Osteoblast (primary cell): ENCODE measurements at regions not wholly inside any gene's neighbourhood (a gene's known extent, or its start where the extent isn't known, plus 50 kb on each side); places are given as distances from the start of the nearest gene placed in this dataset.

Experiments
- DNase-seq: peaks from one replicate; pipeline ENCODE4 v3.0.0; 2011; ENCODE audit warnings: low spot score, mixed read lengths; ENCODE audit not compliant: insufficient read length; ENCODE audit errors: missing footprints
- H2AFZ ChIP-seq: 2 replicates; pipeline ENCODE4 v1.6.0; 2011; ENCODE audit warnings: mild to moderate bottlenecking, low read length
- H3K27ac ChIP-seq: 2 replicates; pipeline ENCODE4 v1.5.1; 2011; ENCODE audit warnings: mild to moderate bottlenecking, low read depth, low read length, moderate library complexity
- H3K27me3 ChIP-seq: 2 replicates; pipeline ENCODE4 v1.6.0; 2012; ENCODE audit warnings: mild to moderate bottlenecking, control low read depth, inconsistent platforms, low read length, moderate library complexity; ENCODE audit not compliant: insufficient read depth
- H3K36me3 ChIP-seq: 2 replicates; pipeline ENCODE4 v1.5.1; 2011; ENCODE audit warnings: mild to moderate bottlenecking, low read length, control low read depth, moderate library complexity; ENCODE audit not compliant: insufficient read depth
- H3K4me1 ChIP-seq: 2 replicates; pipeline ENCODE4 v1.5.1; 2011; ENCODE audit warnings: mild to moderate bottlenecking, low read length, control low read depth, moderate library complexity; ENCODE audit not compliant: insufficient read depth
- H3K4me2 ChIP-seq: 2 replicates; pipeline ENCODE4 v1.6.0; 2011; ENCODE audit warnings: mild to moderate bottlenecking, low read length; ENCODE audit not compliant: insufficient read depth
- H3K4me3 ChIP-seq: fragments of 200-600 bp; sonication (generic); 3 replicates; pipeline ENCODE4 v1.5.1; 2012; ENCODE audit warnings: mild to moderate bottlenecking, low read length, inconsistent platforms; ENCODE audit not compliant: insufficient read depth
- H3K79me2 ChIP-seq: 2 replicates; pipeline ENCODE4 v1.6.0; 2012; ENCODE audit warnings: mild to moderate bottlenecking, low read length, control low read depth, inconsistent platforms; ENCODE audit not compliant: insufficient read depth
- H3K9me3 ChIP-seq: 2 replicates; pipeline ENCODE4 v1.5.1; 2011; ENCODE audit warnings: low read depth, low read length, control low read depth
- H4K20me1 ChIP-seq: 2 replicates; pipeline ENCODE4 v1.6.0; 2012; ENCODE audit warnings: mild to moderate bottlenecking, low read length, control low read depth; ENCODE audit not compliant: insufficient read depth
- CTCF ChIP-seq: IDR thresholded peaks from 2 replicates; pipeline ENCODE4 v1.5.1; 2011; ENCODE audit warnings: mild to moderate bottlenecking, low read depth, low read length, moderate library complexity; ENCODE audit errors: extremely low read depth

- Histone ChIP-seq H2AFZ (no peak overlapping the region), H3K27me3 (no peaks in the 10 kb centered on the region), H3K9me3 (no peaks in the 10 kb centered on the region), H3K4me2 (no peak overlapping the region), H3K27ac (no peak overlapping the region), H3K36me3 (no peaks in the 10 kb centered on the region), H3K4me1 (no peaks in the 10 kb centered on the region), H4K20me1 (no peaks in the 10 kb centered on the region), H3K4me3 (no peak overlapping the region), H3K79me2 (no peaks in the 10 kb centered on the region)
- no peak for TF ChIP-seq CTCF
- no peak for DNase-seq
These were observed 187.5 kb upstream of the ACVR2A start for GRCh38 chr2:147657086-147658000.

- Histone ChIP-seq H4K20me1 (no peaks in the 10 kb centered on the region), H3K4me1 (no peaks in the 10 kb centered on the region), H3K79me2 (no peaks in the 10 kb centered on the region), H3K36me3 (no peaks in the 10 kb centered on the region), H3K4me3 (no peak overlapping the region), H3K9me3 (no peaks in the 10 kb centered on the region), H3K27ac (no peak overlapping the region), H3K27me3 (no peaks in the 10 kb centered on the region), H2AFZ (no peak overlapping the region), H3K4me2 (no peak overlapping the region)
- no peak for TF ChIP-seq CTCF
- no peak for DNase-seq
These were observed 194.8 kb upstream of the ACVR2A start for GRCh38 chr2:147649998-147650397.

GRCh38 chr2:147649286-147649685 lies 195.5 kb upstream of the ACVR2A start:
- TF ChIP-seq CTCF: no peak
- Histone ChIP-seq H3K4me3 (no peak overlapping the region), H3K27me3 (no peaks in the 10 kb centered on the region), H3K27ac (no peak overlapping the region), H4K20me1 (no peaks in the 10 kb centered on the region), H3K4me2 (no peak overlapping the region), H3K9me3 (no peaks in the 10 kb centered on the region), H3K4me1 (no peaks in the 10 kb centered on the region), H2AFZ (no peak overlapping the region), H3K36me3 (no peaks in the 10 kb centered on the region), H3K79me2 (no peaks in the 10 kb centered on the region)
- no peak for DNase-seq

GRCh38 chr2:147648471-147648870 lies 196.4 kb upstream of the ACVR2A start:
- no peaks in the 10 kb centered on the region for H3K27me3 ChIP-seq
- no peak overlapping the region for H3K4me2 ChIP-seq
- DNase-seq: no peak
- H3K79me2 ChIP-seq: no peaks in the 10 kb centered on the region
- no peak overlapping the region for H2AFZ ChIP-seq
- H3K27ac ChIP-seq: no peak overlapping the region
- no peaks in the 10 kb centered on the region for H3K36me3 ChIP-seq
- no peak overlapping the region for H3K4me3 ChIP-seq
- no peak for TF ChIP-seq CTCF
- no peaks in the 10 kb centered on the region for H4K20me1 ChIP-seq
- H3K9me3 ChIP-seq: no peaks in the 10 kb centered on the region
- no peaks in the 10 kb centered on the region for H3K4me1 ChIP-seq
